ENCODE measurements at regions not wholly inside any gene's neighbourhood (a gene's known extent, or its start where the extent isn't known, plus 50 kb on each side); places are given as distances from the start of the nearest gene placed in this dataset.

GRCh38 chr3:55343486-55344357 is 143.4 kb downstream of the WNT5A start:
- no peaks in the 10 kb centered on the region for H3K27me3 ChIP-seq (ENCODE audit: low read depth)
- intact Hi-C loops (cut with DNase I) = no loop called here
- ATAC-seq (peak; percentile 33 to 48), DNase-seq (no peak)
- no peak overlapping the region for H3K4me3 ChIP-seq
- no peaks in the 10 kb centered on the region for H3K36me3 ChIP-seq
- H3K4me1 ChIP-seq = no peaks in the 10 kb centered on the region
- no peaks in the 10 kb centered on the region for H3K9me3 ChIP-seq
- TF ChIP-seq, protein P1, sequence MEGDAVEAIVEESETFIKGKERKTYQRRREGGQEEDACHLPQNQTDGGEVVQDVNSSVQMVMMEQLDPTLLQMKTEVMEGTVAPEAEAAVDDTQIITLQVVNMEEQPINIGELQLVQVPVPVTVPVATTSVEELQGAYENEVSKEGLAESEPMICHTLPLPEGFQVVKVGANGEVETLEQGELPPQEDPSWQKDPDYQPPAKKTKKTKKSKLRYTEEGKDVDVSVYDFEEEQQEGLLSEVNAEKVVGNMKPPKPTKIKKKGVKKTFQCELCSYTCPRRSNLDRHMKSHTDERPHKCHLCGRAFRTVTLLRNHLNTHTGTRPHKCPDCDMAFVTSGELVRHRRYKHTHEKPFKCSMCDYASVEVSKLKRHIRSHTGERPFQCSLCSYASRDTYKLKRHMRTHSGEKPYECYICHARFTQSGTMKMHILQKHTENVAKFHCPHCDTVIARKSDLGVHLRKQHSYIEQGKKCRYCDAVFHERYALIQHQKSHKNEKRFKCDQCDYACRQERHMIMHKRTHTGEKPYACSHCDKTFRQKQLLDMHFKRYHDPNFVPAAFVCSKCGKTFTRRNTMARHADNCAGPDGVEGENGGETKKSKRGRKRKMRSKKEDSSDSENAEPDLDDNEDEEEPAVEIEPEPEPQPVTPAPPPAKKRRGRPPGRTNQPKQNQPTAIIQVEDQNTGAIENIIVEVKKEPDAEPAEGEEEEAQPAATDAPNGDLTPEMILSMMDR (IDR thresholded peaks at IDR 0.05) = no peak
- H3K27ac ChIP-seq = no peak overlapping the region

- ATAC-seq (no peak), DNase-seq (no peak)
- Histone ChIP-seq H3K36me3 (no peaks in the 10 kb centered on the region), H3K27ac (no peak overlapping the region), H3K9me3 (no peaks in the 10 kb centered on the region), H3K4me1 (no peaks in the 10 kb centered on the region), H3K27me3 (ENCODE audit: low read depth) (no peaks in the 10 kb centered on the region), H3K4me3 (no peak overlapping the region)
- TF ChIP-seq, protein P1 (IDR thresholded peaks at IDR 0.05) = no peak
- intact Hi-C loops (cut with DNase I) = no loop called here
Observed at GRCh38 chr3:55341502-55342031, 145.5 kb downstream of the WNT5A start.

GRCh38 chr3:55339819-55340218 is 147.3 kb downstream of the WNT5A start:
- intact Hi-C loops (cut with DNase I) = no loop called here
- Histone ChIP-seq H3K9me3 (no peaks in the 10 kb centered on the region), H3K4me3 (no peak overlapping the region), H3K27ac (no peak overlapping the region), H3K27me3 (ENCODE audit: low read depth) (no peaks in the 10 kb centered on the region), H3K36me3 (no peaks in the 10 kb centered on the region), H3K4me1 (no peaks in the 10 kb centered on the region)
- ATAC-seq = no peak
- TF ChIP-seq, protein P1 (IDR thresholded peaks at IDR 0.05) = no peak
- DNase-seq = no peak

DNA sequence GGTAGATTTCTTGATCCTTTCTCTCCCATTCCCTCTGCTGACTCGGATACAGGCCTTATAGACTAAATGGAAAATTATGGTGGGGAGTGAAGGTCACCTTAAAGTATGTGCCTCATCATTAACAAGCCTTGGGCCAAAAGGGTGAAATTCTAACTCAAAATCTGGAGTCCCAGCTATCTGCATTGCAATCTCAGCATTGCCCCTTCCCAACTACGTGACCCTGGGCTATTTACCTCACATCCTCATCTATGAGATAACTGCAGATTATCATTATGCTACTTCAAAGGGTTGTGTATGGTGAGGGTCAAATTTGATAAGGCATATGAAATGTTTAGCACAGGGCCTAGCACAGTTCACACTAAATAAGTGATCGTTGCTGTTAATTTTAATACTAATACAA is 147.7 kb downstream of the WNT5A start:
- Histone ChIP-seq H3K27ac (no peak overlapping the region), H3K4me3 (no peak overlapping the region), H3K36me3 (no peaks in the 10 kb centered on the region), H3K27me3 (ENCODE audit: low read depth) (no peaks in the 10 kb centered on the region), H3K9me3 (no peaks in the 10 kb centered on the region), H3K4me1 (no peaks in the 10 kb centered on the region)
- DNase-seq (no peak), ATAC-seq (no peak)
- TF ChIP-seq, protein P1 (IDR thresholded peaks at IDR 0.05) = no peak
- intact Hi-C loops (cut with DNase I) = no loop called here

GRCh38 chr3:55337641-55338180 is 149.4 kb downstream of the WNT5A start:
- H3K4me1 ChIP-seq = no peaks in the 10 kb centered on the region
- no peak for ATAC-seq
- intact Hi-C loops (cut with DNase I) = no loop called here
- no peak for DNase-seq
- H3K4me3 ChIP-seq = no peak overlapping the region
- no peaks in the 10 kb centered on the region for H3K9me3 ChIP-seq
- H3K27ac ChIP-seq = no peak overlapping the region
- H3K27me3 ChIP-seq (ENCODE audit: low read depth) = no peaks in the 10 kb centered on the region
- TF ChIP-seq, protein P1 (IDR thresholded peaks at IDR 0.05) = no peak
- no peaks in the 10 kb centered on the region for H3K36me3 ChIP-seq
